NCI-H2029 (cell line): ENCODE measurements at regions not wholly inside any gene's neighbourhood (a gene's known extent, or its start where the extent isn't known, plus 50 kb on each side); places are given as distances from the start of the nearest gene placed in this dataset.
"Not testable (repeated sequence)": the region's sequence is repeated elsewhere in the genome, so short reads cannot be mapped to it uniquely, and the experiment has no call there.

Experiments
- DNase-seq: peaks from one replicate; lab custom pipeline; 2025; lab: John Stamatoyannopoulos, UW

DNA sequence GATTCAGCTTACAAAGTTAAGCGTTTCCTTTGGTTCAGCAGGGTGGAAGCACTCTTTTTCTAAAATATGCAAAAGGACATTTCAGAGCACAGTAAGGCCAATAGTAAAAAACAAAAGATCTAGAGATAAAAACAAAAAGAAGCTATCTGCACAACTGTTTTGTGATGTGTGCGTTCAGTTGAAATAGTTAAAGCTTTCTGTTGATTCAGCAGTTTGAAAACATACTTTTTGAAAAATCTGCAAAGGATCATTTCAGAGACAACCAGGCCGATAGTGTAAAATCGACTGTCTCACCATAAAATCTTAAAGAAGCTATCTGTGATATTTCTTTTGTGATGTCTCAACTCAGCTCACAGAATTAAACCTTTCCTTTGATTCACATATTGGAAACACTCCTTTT, 300.0 kb upstream of the ALG10B start:
- no peak for DNase-seq

- DNase-seq: no peak
Observed at GRCh38 chr12:38025916-38026315, 290.7 kb upstream of the ALG10B start.

- no peak for DNase-seq
Observed at GRCh38 chr12:38053113-38053512, 263.5 kb upstream of the ALG10B start.

DNA sequence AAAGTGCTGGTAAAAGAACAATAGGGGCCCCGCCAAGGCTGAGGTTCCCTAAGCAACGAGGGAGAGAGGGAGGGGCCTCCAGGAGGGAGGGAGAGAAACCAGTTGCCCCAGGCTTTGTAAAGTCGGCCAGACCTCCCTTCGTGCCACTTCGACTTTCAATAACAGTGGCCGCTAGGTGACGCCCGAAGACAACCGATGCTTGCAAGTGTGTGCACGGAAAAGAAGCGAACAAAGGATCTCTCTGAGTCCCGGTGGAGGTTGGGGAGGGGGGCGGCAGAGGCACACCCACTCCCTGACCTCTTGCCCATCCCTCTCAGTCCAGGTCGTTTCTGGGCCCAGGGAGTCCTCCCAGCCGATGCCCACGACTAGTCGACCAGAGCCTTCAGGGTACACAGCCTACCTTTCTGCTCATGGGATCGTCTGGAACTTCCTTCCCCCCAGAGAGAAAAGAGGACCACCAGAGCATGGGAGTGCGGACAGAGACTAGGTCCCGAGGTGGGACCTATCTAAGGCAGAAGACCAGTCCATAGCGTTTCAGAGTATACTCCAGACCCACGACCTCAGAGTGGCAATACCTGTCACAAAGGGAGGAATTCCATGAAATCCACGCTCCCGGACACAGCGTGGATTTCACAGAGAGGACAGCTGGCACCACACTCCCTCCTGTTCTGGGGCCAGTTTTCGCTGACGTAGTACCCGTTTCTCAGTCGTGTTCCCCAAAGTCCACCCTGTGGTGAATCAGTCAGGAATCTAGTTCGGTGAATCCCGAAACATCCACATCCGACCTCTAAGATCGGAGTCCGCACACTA, 262.7 kb upstream of the ALG10B start:
- DNase-seq: no peak

GRCh38 chr12:38056701-38057689, 259.6 kb upstream of the ALG10B start:
- DNase-seq: no peak

- no peak for DNase-seq
Observed at GRCh38 chr12:38099686-38100085, 216.9 kb upstream of the ALG10B start.

DNA sequence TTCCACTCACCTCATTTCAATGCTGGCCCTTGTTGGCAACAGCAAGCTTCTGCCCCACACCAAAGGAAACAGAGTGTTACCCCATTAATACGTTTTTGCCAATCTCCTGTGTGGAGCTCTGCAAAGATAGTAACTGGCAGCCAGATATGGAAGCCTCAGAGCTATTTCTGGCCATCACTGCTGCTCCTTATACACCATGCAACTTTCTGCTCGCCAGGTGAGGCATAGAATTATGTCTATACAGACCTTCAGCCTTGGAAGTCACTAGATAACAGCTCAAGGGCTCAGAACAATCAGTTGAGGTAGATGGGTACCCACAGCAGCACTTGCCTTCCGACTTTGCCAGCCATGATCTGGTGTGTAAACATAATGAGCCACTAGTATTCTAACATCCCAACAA, 214.8 kb upstream of the ALG10B start:
- DNase-seq: no peak

GRCh38 chr12:38102197-38102596, 214.4 kb upstream of the ALG10B start:
- no peak for DNase-seq

DNA sequence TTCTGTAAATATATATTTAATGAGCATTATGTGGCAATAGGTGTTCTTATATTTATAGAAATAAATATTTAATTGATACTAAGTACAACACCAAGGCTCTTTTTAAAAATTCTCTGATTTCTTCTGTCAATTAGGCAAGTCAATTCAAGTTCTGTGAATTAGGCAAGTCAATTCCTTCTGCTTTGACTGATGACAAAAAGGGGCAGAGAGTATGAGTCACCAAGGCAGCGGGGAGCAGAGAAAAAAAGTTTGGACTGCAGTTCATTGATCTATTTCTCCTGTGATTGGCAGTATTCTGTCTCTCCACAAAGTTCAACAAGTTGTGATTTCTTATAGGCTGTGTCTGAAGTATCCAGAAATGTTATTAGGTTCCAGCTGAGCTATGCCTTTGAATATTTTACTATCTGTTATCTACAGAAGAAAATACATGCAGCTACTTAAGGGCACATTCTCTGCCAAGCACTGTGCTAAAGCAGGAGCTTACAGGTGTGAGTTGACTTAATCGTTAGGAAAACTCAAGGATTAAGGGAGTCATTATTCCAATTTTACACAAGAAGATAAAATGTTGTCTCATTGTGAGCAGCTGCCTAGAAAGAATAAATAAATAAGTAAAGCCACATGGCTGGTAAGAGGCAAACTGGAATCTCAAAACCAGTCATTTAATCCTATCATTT, 206.4 kb upstream of the ALG10B start:
- no peak for DNase-seq

GRCh38 chr12:38113991-38114390, 202.6 kb upstream of the ALG10B start:
- no peak for DNase-seq

- no peak for DNase-seq
Observed at GRCh38 chr12:38116968-38117367, 199.6 kb upstream of the ALG10B start.

GRCh38 chr12:38118632-38119031, 197.9 kb upstream of the ALG10B start:
- DNase-seq: no peak

GRCh38 chr12:38120438-38120837, 196.1 kb upstream of the ALG10B start:
- no peak for DNase-seq

GRCh38 chr12:38123028-38123427, 193.5 kb upstream of the ALG10B start:
- not testable (repeated sequence) for DNase-seq

GRCh38 chr12:38123566-38124246, 192.9 kb upstream of the ALG10B start:
- no peak for DNase-seq

DNA sequence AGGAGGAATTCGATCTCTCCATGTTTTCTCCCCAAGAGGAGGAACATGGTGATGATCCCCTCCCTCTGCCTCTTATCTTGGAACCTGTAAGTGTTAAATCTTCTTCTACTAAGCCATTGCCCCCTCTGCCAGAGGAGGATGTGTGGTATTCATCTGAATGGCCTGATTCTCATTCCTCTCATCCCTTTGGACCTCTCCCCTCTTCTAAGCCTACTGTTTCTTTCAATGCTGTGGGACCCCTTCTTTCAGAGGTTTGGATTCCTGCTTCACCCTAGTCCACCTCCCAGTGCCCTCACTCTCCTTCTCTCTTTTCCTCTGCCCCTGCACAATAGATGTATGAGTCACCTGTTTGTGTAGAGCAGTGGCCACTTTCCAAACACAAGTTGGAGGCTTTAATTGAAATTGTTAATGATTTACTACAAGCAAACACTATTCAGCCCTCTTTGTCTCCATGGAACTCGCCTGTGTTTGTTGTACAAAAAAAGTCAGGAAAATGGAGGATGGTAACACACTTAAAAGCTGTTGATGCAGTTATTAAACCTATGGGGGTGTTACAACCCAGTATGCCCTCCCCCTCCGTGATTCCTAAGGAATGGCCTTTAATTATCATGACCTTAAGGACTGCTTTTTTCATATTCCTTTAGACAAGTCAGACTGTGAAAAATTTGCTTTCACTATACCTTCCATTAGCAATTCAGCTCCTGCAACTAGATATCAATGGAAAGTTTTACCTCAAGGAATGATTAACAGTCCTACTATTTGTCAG, 192.1 kb upstream of the ALG10B start:
- DNase-seq: no peak

DNA sequence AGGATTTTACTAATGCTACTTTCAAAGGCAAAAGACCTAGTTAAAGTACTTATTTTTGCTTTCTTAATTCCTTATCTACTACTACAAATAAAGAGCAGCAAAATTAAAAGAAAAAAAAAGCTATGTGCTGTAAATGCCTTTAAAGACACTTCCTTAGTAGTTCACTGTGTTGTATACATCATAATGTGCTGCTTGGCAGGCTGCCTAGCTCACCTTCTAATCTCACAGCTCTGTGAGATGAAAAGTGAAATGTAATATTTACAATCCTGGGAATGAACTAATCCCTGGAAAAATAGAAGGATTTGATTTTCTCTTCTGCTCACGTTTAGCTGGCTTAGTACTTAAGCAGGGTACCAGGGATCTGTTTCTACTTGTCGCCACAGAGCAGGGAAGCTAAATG, 184.4 kb upstream of the ALG10B start:
- DNase-seq: no peak

GRCh38 chr12:38137287-38137686, 179.3 kb upstream of the ALG10B start:
- DNase-seq: no peak

GRCh38 chr12:38137716-38138115, 178.9 kb upstream of the ALG10B start:
- DNase-seq: no peak

DNA sequence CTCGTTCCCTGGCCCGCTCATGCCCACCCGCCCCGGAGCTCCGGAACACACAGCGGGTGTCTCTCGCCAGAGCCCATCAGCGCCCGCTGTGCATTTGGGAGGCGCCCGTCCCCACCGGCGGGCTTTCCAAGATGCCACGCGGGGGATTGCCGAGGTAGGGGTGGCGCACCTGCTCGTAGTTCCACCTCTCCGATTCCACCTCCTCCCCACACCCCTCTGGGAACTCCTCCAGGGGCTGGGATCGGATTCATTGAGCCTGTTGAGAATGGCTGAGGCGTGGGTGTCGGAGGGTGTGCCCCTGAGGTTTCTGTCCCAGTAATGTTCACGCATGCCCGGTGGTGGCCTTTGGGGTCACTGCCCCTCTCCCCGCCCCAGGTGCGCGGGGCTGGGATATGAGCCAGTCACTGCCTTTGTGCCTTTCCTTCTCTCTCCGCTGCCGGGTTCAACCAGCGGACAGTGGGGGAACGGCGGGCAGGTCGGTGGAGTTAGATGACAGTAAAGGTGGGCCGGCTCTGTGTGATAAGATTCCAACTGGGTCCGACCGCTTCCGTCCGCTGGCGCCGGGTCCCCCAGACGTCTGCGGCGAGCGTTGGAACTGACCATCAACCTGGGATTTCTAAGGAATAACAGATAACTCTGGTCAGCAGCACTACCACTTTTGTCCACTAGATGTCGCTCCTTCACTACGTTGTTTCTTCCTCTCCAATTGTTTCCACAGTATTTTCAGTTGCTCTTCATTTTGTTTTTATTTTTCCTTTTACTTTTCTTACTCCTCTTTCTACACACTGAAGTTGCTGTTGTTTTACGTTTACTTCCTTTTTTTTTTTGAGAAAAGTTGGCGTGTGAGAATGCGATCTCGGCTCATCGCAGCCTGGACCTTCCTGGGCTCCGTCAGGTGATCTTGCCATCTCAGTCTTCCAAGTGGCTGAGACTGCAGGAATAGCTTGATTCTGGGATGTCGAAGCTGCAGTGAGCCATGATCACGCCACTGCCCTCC, 178.1 kb upstream of the ALG10B start:
- DNase-seq: peak; percentile 21
